ENCODE measurements at regions not wholly inside any gene's neighbourhood (a gene's known extent, or its start where the extent isn't known, plus 50 kb on each side); places are given as distances from the start of the nearest gene placed in this dataset.

DNA sequence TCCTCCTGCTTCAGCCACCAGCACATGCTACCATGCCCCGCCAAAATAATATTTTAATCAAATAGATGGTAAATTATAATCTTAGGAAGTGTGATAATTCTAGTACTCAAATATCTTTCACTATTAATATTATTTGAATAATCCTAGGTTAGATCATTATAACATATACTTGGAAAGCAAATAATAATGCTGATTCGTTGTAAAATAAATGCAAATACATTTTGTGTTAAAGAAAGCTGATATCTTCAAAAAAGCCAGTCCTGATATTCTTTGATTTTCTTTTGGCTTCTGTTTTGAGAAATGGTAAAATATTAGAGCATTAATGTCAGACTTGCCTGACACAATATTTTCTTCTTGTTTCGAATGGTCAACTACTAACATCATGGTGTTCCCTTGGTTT lies 116.3 kb upstream of the ADAMTS5 start:
- no peak for DNase-seq
- Histone ChIP-seq H3K4me3 (no peak overlapping the region), H3K36me3 (no peaks in the 10 kb centered on the region), H3K27me3 (no peaks in the 10 kb centered on the region), H3K9me3 (no peaks in the 10 kb centered on the region), H3K4me1 (no peaks in the 10 kb centered on the region), H3K27ac (no peak overlapping the region)
- WGBS, 2 donors (ENCODE audit: low coverage in 1 of 2): 64 to 89% methylated on average over 3 of the region's 3 CpGs
- no peak for TF ChIP-seq EP300 (IDR thresholded peaks at IDR 0.05; ENCODE audit: low read depth)
- no peak for TF ChIP-seq CTCF (IDR thresholded peaks at IDR 0.05)
- TF ChIP-seq POLR2AphosphoS5 (IDR thresholded peaks at IDR 0.05): no peak
- no peak for TF ChIP-seq POLR2A (IDR thresholded peaks at IDR 0.05)
- in situ Hi-C loops (cut with MboI; ENCODE audit: low pct_ligation_motif_present in 1 of 4, low pct_unique_long_range_greater_than_20kb in 1 of 4, low sequenced_read_pairs in 3 of 4) (no loop called here), intact Hi-C loops (cut with DNase I; ENCODE audit: low total_unique reads) (no loop called here)

DNA sequence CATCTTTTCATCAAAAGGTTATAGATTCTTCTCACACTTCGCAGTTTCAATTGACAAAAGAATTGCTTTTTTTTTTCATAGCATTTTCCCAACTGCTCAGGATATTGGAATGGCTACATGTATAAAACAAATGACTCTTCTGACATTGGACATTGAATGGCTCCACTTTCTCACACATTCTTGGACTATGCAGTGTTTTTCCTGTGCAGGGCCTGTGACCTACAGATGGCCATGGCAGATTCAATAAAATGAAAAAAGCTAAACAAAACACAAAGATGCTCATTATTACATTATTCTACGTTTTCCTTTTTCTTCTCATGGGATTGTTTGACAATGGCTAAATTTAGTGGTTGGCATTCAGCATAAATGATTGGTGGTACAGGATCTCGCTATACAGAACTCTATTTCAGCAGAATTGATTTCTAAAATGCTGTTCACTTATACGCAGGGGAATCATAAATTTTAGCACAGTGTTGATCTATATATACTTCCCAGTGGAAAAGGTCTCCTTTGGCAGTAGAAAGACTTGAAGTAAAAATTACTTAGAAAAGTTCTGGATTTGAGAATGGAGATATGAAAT lies 115.6 kb upstream of the ADAMTS5 start:
- H3K9me3 ChIP-seq: no peaks in the 10 kb centered on the region
- no peaks in the 10 kb centered on the region for H3K36me3 ChIP-seq
- WGBS, 2 donors (ENCODE audit: low coverage in 1 of 2): 74 to 76% methylated on average over 4 of the region's 4 CpGs
- DNase-seq: no peak
- no peaks in the 10 kb centered on the region for H3K27me3 ChIP-seq
- no peaks in the 10 kb centered on the region for H3K4me1 ChIP-seq
- TF ChIP-seq POLR2AphosphoS5 (IDR thresholded peaks at IDR 0.05): no peak
- no peak for TF ChIP-seq POLR2A (IDR thresholded peaks at IDR 0.05)
- TF ChIP-seq EP300 (IDR thresholded peaks at IDR 0.05; ENCODE audit: low read depth): no peak
- TF ChIP-seq CTCF (IDR thresholded peaks at IDR 0.05): no peak
- in situ Hi-C loops (cut with MboI; ENCODE audit: low pct_ligation_motif_present in 1 of 4, low pct_unique_long_range_greater_than_20kb in 1 of 4, low sequenced_read_pairs in 3 of 4): no loop called here
- no peak overlapping the region for H3K4me3 ChIP-seq
- intact Hi-C loops (cut with DNase I; ENCODE audit: low total_unique reads): no loop called here
- no peak overlapping the region for H3K27ac ChIP-seq

- no peak overlapping the region for H3K4me3 ChIP-seq
- in situ Hi-C loops (cut with MboI; ENCODE audit: low pct_ligation_motif_present in 1 of 4, low pct_unique_long_range_greater_than_20kb in 1 of 4, low sequenced_read_pairs in 3 of 4): no loop called here
- H3K9me3 ChIP-seq: no peaks in the 10 kb centered on the region
- no peak overlapping the region for H3K27ac ChIP-seq
- no peaks in the 10 kb centered on the region for H3K27me3 ChIP-seq
- TF ChIP-seq EP300 (IDR thresholded peaks at IDR 0.05; ENCODE audit: low read depth): no peak
- no peak for TF ChIP-seq CTCF (IDR thresholded peaks at IDR 0.05)
- TF ChIP-seq POLR2A (IDR thresholded peaks at IDR 0.05): no peak
- no peak for TF ChIP-seq POLR2AphosphoS5 (IDR thresholded peaks at IDR 0.05)
- no peaks in the 10 kb centered on the region for H3K4me1 ChIP-seq
- 86 to 91% methylated on average over 5 of the region's 5 CpGs for WGBS, 2 donors (ENCODE audit: low coverage in 1 of 2)
- DNase-seq: no peak
- intact Hi-C loops (cut with DNase I; ENCODE audit: low total_unique reads): no loop called here
- no peaks in the 10 kb centered on the region for H3K36me3 ChIP-seq
Observed at GRCh38 chr21:27079636-27080240, 112.8 kb upstream of the ADAMTS5 start.

GRCh38 chr21:27078915-27079314 lies 112.0 kb upstream of the ADAMTS5 start:
- Histone ChIP-seq H3K27me3 (no peaks in the 10 kb centered on the region), H3K27ac (no peak overlapping the region), H3K36me3 (no peaks in the 10 kb centered on the region), H3K4me1 (no peaks in the 10 kb centered on the region), H3K4me3 (no peak overlapping the region), H3K9me3 (no peaks in the 10 kb centered on the region)
- intact Hi-C loops (cut with DNase I; ENCODE audit: low total_unique reads): no loop called here
- in situ Hi-C loops (cut with MboI; ENCODE audit: low pct_ligation_motif_present in 1 of 4, low pct_unique_long_range_greater_than_20kb in 1 of 4, low sequenced_read_pairs in 3 of 4): no loop called here
- WGBS, 2 donors (ENCODE audit: low coverage in 1 of 2): 54 to 62% methylated on average over 4 of the region's 4 CpGs
- no peak for DNase-seq
- TF ChIP-seq POLR2A (IDR thresholded peaks at IDR 0.05): no peak
- no peak for TF ChIP-seq POLR2AphosphoS5 (IDR thresholded peaks at IDR 0.05)
- no peak for TF ChIP-seq CTCF (IDR thresholded peaks at IDR 0.05)
- TF ChIP-seq EP300 (IDR thresholded peaks at IDR 0.05; ENCODE audit: low read depth): no peak

Data from transverse colon (tissue), 4 donors.